Gastroesophageal sphincter (tissue), 4 donors: ENCODE measurements at regions not wholly inside any gene's neighbourhood (a gene's known extent, or its start where the extent isn't known, plus 50 kb on each side); places are given as distances from the start of the nearest gene placed in this dataset.

Experiments
- ATAC-seq: fragments of 150-250 bp; one replicate; pipeline ENCODE4 v1.9.1; 2016; ENCODE audit warnings: mild to moderate bottlenecking, moderate library complexity
- H3K27ac ChIP-seq, 4 donors: fragments of 200-600 bp; sonication (generic) in 3 of 4; 1 replicate in 3 of 4; 2 replicates in 1 of 4; pipeline ENCODE4 v1.5.1; 2016 to 2019
- H3K27me3 ChIP-seq: fragments of 200-600 bp; sonication (generic); one replicate; pipeline ENCODE4 v1.5.1; 2019
- H3K36me3 ChIP-seq, 2 donors: fragments of 200-600 bp; sonication (generic); one replicate each; pipeline ENCODE4 v1.5.1; 2019; ENCODE audit warnings: control low read depth in 1 of 2
- H3K4me1 ChIP-seq, 3 donors: fragments of 200-600 bp; sonication (generic); 1 replicate in 2 of 3; 2 replicates in 1 of 3; pipeline ENCODE4 v1.5.1; 2016 to 2019; ENCODE audit warnings: control low read depth in 2 of 3
- H3K4me3 ChIP-seq, 2 donors: fragments of 200-600 bp; sonication (generic); one replicate each; pipeline ENCODE4 v1.5.1; 2019; ENCODE audit warnings: mild to moderate bottlenecking in 1 of 2, moderate library complexity in 1 of 2
- H3K9me3 ChIP-seq, 3 donors: fragments of 200-600 bp; sonication (generic); one replicate each; pipeline ENCODE4 v1.5.1; 2017 to 2019; ENCODE audit warnings: control low read depth in 2 of 3
- EP300 ChIP-seq: sonication (generic); formaldehyde crosslinking; IDR thresholded peaks from one replicate; pipeline ENCODE4 v1.6.1; 2017; ENCODE audit warnings: antibody characterized with exemption, mild to moderate bottlenecking
- POLR2A ChIP-seq, 2 donors: fragments of 450-650 bp; IDR thresholded peaks; one replicate each; pipeline ENCODE4 v1.6.1; 2017; ENCODE audit warnings: antibody characterized with exemption in 2 of 2, mild to moderate bottlenecking in 2 of 2, moderate library complexity in 1 of 2
- POLR2AphosphoS5 ChIP-seq: sonication (generic); formaldehyde crosslinking; IDR thresholded peaks from one replicate; pipeline ENCODE4 v1.6.1; 2017; ENCODE audit warnings: antibody characterized with exemption
- whole genome bisulfite sequencing, 2 donors: methylation state at CpG; one replicate each; pipeline ENCODE4 v1.1.5; 2018; ENCODE audit warnings: low coverage in 1 of 2; 5-methylcytosine and 5-hydroxymethylcytosine counted together
- TF ChIP-seq, protein P1 (sequence below), 4 experiments: fragments of 200-600 bp in 2 of 4; fragments of 450-650 bp in 2 of 4; sonication (generic) in 1 of 4; IDR thresholded peaks; one replicate each; pipeline ENCODE4 v1.5.1; 2017 to 2019; ENCODE audit warnings: antibody characterized with exemption in 4 of 4, mild to moderate bottlenecking in 2 of 4, moderate library complexity in 2 of 4

DNA sequence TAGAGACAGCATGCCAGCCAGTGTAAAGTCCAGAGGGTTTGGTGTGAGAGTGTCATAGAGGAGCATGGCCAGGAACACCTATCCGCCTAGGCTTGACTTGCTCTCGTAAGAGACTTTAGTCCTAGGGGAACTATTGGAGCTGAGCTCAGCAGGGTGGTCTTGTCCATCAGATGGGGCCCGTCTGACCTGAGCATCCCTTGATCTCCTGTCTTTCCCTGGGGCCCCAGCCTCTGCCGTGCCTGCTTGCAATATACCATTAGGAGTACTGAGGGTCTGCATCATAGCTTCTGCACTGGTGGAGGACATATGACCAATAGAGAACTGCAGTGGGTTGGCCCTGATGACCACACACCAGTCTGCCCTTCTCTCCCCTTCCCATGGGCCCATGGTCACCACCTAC, 251.0 kb downstream of the TUSC1 start:
- Histone ChIP-seq H3K27ac (no peak overlapping the region), H3K36me3 (no peaks in the 10 kb centered on the region), H3K4me3 (no peak overlapping the region), H3K4me1 (no peaks in the 10 kb centered on the region), H3K27me3 (no peaks in the 10 kb centered on the region), H3K9me3 (peaks cover 0 to 2% (median 0%) of the 10 kb centered on the region in 3 donors)
- TF ChIP-seq POLR2AphosphoS5 = no peak
- WGBS, 2 donors = 58 to 100% methylated on average over 2 to 3 of the region's 4 CpGs
- no peak for ATAC-seq

DNA sequence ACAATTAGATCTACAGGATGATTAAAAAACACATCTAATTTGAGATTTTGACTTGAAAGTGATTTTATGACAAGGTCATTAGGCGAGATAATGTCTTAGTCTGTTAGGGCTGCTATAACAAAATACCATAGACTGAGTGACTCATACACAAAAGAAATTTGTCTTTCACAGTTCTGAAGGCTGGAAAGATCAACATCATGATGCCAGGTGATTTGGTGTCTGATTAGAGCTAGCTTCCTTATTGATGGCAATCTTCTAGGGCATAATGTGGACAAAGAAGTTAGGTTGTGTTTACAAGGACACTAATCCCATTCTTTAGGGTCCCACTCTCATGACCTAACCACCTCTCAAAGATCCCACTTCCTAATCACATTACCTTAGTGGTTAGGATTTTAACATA, 256.7 kb downstream of the TUSC1 start:
- Histone ChIP-seq H3K9me3 (no peaks in the 10 kb centered on the region), H3K27me3 (no peaks in the 10 kb centered on the region), H3K4me3 (no peak overlapping the region), H3K36me3 (no peaks in the 10 kb centered on the region), H3K4me1 (no peaks in the 10 kb centered on the region), H3K27ac (no peak overlapping the region)
- no peak for ATAC-seq
- WGBS, 2 donors = 89% methylated on average over 1 of the region's 1 CpG; no CpG with 5 or more reads in 1 of the 2 donors
- TF ChIP-seq, protein P1, sequence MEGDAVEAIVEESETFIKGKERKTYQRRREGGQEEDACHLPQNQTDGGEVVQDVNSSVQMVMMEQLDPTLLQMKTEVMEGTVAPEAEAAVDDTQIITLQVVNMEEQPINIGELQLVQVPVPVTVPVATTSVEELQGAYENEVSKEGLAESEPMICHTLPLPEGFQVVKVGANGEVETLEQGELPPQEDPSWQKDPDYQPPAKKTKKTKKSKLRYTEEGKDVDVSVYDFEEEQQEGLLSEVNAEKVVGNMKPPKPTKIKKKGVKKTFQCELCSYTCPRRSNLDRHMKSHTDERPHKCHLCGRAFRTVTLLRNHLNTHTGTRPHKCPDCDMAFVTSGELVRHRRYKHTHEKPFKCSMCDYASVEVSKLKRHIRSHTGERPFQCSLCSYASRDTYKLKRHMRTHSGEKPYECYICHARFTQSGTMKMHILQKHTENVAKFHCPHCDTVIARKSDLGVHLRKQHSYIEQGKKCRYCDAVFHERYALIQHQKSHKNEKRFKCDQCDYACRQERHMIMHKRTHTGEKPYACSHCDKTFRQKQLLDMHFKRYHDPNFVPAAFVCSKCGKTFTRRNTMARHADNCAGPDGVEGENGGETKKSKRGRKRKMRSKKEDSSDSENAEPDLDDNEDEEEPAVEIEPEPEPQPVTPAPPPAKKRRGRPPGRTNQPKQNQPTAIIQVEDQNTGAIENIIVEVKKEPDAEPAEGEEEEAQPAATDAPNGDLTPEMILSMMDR (IDR thresholded peaks at IDR 0.05) = no peak
- no peak for TF ChIP-seq EP300

DNA sequence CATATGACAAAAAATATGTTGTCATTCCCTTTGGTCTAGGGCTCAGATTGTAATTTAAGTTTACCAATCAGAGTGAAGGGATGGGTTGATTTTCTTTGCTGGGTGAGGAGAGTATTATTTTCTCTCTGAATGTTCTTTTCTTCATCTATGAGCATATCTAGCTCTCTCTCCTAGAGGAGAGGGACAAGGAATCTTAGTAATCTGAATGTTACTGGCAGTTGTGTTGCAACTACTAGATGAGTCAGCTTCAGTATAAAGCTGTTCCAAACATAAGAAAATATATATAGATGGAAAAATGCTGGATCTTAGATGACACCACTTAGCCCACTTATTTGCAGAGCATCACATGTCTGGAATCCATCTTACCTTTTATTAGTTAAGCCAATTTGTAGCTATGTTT, 259.3 kb downstream of the TUSC1 start:
- ATAC-seq = no peak
- Histone ChIP-seq H3K4me3 (no peak overlapping the region), H3K9me3 (no peaks in the 10 kb centered on the region), H3K4me1 (peaks cover 0 to 8% (median 0%) of the 10 kb centered on the region in 3 donors), H3K27ac (no peak overlapping the region), H3K27me3 (no peaks in the 10 kb centered on the region), H3K36me3 (no peaks in the 10 kb centered on the region)
- TF ChIP-seq POLR2AphosphoS5 (no peak), EP300 (no peak), POLR2A (IDR thresholded peaks at IDR 0.05) (no peak)
- TF ChIP-seq, protein P1 (IDR thresholded peaks at IDR 0.05) = no peak

DNA sequence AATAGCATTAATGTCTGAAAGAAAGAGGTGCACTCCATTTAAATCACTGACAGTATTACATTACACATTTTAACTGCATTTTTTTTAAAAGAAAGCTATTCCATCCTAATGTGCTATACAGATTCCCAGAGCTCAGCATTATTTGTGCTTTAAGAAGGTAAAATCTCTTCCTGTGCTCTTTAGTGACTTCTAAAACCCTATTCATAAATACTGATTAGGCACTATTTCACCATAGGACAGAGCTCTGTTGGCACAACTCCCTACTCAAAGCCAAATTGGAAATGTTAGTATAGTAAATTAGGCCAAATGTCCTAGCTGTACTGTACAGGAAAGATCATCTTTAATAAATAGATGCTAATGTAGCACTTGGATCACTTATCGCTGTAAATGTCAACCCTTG, 262.5 kb downstream of the TUSC1 start:
- no peaks in the 10 kb centered on the region for H3K36me3 ChIP-seq
- 8 to 17% methylated on average over 1 of the region's 1 CpG for WGBS, 2 donors
- H3K27me3 ChIP-seq = no peaks in the 10 kb centered on the region
- no peak for ATAC-seq
- peaks cover 0 to 8% (median 0%) of the 10 kb centered on the region in 3 donors for H3K4me1 ChIP-seq
- H3K4me3 ChIP-seq = no peak overlapping the region
- H3K27ac ChIP-seq = no peak overlapping the region
- no peaks in the 10 kb centered on the region for H3K9me3 ChIP-seq
- TF ChIP-seq, protein P1 (IDR thresholded peaks at IDR 0.05) = no peak
- no peak for TF ChIP-seq POLR2A (IDR thresholded peaks at IDR 0.05)
- TF ChIP-seq EP300 = no peak
- TF ChIP-seq POLR2AphosphoS5 = no peak

DNA sequence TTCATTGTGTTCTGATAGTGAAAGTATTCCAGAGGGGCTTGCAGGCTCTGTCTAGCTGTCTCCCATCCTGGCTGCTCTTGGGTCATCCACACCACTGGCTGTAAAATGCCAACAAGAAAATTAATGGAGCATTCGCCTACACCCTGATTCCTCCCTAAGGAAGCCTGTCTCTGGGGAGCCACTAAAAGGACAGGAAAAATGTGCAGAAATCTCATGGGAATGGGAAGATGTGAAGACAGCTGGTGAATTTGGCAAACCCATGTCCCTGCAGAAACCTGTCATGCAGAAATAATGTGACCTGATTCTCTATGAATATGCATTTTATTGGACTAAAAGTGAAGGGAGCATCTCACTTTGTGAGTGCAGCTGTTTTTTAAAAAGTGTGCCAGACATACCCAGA, 265.6 kb downstream of the TUSC1 start:
- H3K27ac ChIP-seq = no peak overlapping the region
- no peak overlapping the region for H3K4me3 ChIP-seq
- no peaks in the 10 kb centered on the region for H3K27me3 ChIP-seq
- no peak for ATAC-seq
- H3K4me1 ChIP-seq = peaks cover 0 to 8% (median 0%) of the 10 kb centered on the region in 3 donors
- H3K36me3 ChIP-seq = no peaks in the 10 kb centered on the region
- TF ChIP-seq EP300 (no peak), POLR2AphosphoS5 (no peak), POLR2A (IDR thresholded peaks at IDR 0.05) (no peak)
- TF ChIP-seq, protein P1 (IDR thresholded peaks at IDR 0.05) = no peak
- no peaks in the 10 kb centered on the region for H3K9me3 ChIP-seq
- WGBS, 2 donors = 60 to 80% methylated on average over 1 of the region's 1 CpG

DNA sequence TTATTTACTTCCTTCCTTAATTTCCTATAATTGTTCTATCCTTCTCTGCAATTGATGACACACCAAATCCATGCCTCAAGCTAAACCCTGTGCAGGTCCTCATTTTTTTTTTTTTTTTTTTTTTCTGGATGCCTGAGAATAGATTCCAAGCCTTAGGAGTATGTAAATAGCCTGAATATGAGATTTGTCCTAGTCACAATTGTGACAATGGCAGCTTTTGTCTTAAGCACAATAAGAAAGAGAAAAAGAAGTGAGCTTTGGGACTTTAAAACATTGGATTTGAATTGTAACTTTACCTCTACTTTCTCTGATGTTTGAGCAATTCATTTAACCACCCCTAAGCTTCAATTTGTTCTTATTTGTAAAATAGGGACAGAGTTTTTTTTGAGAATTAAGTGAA, 280.5 kb downstream of the TUSC1 start:
- H3K27ac ChIP-seq = no peak overlapping the region
- no peaks in the 10 kb centered on the region for H3K36me3 ChIP-seq
- no peaks in the 10 kb centered on the region for H3K9me3 ChIP-seq
- TF ChIP-seq, protein P1 (IDR thresholded peaks at IDR 0.05) = no peak
- TF ChIP-seq POLR2AphosphoS5 (no peak), POLR2A (IDR thresholded peaks at IDR 0.05) (no peak), EP300 (no peak)
- no peaks in the 10 kb centered on the region for H3K4me1 ChIP-seq
- H3K4me3 ChIP-seq = no peak overlapping the region
- no peaks in the 10 kb centered on the region for H3K27me3 ChIP-seq
- ATAC-seq = no peak
